Renal cortex interstitium (tissue), 11 donors: ENCODE measurements at regions not wholly inside any gene's neighbourhood (a gene's known extent, or its start where the extent isn't known, plus 50 kb on each side); places are given as distances from the start of the nearest gene placed in this dataset.

Experiments used
- DNase-seq, 11 donors: peaks; one replicate each; pipeline ENCODE4 v3.0.0-alpha.2; 2013; ENCODE audit warnings: low read depth in 9 of 11, low spot score in 4 of 11; ENCODE audit errors: extremely low read depth in 1 of 11

DNA sequence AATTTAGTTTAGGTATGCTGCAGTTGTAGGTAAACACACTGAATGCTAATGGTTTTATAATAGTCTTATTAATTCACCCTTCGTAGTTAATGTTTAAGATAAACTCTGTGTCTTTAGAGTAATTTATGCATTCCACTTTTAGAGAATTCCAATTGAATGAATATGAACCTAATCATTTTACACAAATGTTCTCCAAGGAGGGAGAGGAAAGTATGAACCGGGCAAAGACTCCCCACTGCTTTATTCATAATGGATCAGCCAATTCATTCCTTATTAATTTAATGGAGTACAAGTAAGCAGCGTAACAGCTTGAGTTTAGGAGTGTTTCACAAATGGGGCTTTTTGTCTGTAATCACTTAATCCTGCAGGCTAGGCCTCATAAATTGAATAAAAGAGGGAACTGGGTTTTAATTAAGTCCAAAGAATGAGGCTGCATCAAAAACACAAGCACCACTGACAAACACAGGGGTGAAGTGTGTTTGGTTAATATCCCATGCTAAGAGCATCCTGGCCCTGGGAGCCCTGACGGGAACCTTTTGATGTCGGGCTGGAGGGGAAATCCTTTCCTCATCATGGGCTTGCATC lies 375.7 kb upstream of the DYNLRB2 start:
- DNase-seq: no peak

- DNase-seq: no peak
These were observed 377.5 kb upstream of the DYNLRB2 start for GRCh38 chr16:80163339-80163738.

DNA sequence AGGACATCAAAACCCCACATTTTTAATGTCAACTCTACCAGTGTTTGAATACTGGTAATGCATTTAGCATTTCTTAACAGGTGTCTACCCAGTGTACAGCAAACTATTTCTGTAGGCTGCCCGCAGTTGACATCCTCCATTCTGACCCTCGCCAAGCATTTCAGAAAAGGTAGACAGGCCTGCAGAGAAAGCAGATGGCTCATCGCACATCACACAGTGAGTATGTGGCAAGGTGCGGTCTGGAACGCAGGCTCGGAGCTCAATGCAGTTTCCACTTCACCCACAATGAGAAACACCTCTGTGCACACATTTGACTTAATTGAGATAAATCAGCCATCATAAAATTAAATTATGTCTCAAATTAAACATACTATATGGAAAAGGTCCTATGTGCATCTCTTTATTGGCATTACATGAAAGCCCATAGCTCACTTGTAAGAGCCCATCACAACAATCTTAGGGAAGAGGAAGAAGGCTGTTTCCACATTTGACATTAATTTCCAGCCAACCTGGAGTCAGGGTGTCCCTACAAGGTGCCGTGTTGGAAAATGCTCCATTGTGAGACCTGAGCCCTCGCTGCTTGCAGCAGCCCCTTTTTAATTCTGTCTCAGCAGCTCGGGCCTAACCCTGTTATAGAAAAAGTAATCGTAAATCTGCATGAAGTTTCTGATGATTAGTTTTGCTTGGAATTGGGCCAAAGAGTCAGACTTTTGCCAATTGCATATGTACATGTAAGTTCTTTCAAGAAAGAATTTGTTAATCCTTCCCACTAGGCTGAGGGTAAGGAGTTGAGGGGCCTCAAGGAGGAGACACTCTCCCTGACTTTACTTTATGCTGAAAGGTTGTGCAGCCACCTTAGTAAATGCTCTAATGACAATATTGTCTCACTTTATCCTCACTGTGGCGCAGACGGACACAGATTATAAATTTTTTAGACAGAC lies 378.7 kb upstream of the DYNLRB2 start:
- DNase-seq: no peak

- no peak for DNase-seq
These were observed 382.0 kb upstream of the DYNLRB2 start for GRCh38 chr16:80158766-80159165.

DNA sequence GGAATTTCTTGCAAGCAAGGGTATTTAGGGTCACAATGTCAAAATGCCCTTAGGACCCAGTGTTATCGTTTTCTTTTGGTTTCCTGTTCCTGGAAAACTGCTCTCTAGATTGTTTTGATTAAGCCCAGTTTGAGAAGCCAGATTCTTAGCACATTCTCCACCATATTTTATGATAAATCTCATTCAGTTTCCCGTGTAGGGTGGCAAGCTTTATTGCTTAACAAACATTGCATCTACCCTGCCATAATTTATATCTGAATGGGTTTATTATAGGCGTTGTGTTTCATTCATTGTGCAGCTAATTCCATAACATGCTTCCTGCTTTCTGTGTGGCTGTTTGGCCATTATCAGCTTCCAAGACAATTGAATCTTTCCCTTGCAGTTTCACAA lies 389.1 kb upstream of the DYNLRB2 start:
- DNase-seq: peak in 7 of 11 donors; percentile 10 to 37 (median 20)

GRCh38 chr16:80150978-80151721 lies 389.6 kb upstream of the DYNLRB2 start:
- DNase-seq: no peak

GRCh38 chr16:80148826-80149225 lies 392.0 kb upstream of the DYNLRB2 start:
- DNase-seq: no peak

- peak in 1 of 11 donors; percentile 13 for DNase-seq
These were observed 393.7 kb upstream of the DYNLRB2 start for GRCh38 chr16:80147026-80147655.

DNA sequence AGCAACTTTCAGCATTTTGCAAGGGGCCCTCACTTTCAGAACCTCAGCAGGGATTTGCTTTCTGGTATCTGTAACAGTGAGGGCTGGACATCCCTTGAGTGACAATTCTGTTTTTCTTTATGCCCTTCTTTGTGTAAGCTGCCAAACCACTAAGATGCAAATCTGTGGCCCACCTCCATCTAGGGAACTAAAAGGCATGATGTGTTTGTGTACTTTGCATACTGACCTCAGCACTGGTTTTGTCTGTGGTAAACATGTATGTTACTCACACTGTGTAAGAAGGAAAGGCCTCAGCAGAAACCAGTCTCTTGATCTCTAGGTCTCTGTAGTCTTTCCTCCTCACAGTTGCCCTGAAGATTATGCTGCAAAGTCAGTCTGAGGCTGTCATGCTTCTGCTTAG lies 396.6 kb upstream of the DYNLRB2 start:
- DNase-seq: no peak

DNA sequence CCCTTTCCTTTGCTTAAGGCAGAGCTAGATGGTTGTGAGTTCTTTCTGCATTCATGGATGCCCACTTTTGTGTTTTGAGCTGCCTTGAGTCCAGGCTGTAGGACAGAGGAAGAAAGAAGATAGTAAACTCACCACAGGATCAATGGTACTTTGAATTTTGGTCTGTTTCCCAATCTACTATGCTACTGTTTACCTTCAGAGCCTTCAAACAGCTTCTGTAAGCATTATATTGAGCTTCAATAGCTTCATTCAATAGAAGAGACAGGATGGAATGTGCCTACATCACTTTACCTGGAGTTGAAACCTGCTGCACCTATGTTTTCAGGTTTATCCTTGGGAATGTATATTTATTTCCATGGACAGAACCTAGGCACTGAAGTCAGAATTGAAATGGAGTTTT lies 397.9 kb upstream of the DYNLRB2 start:
- no peak for DNase-seq

- DNase-seq: no peak
These were observed 398.5 kb upstream of the DYNLRB2 start for GRCh38 chr16:80142281-80142680.

GRCh38 chr16:80129791-80130190 lies 411.0 kb upstream of the DYNLRB2 start:
- DNase-seq: no peak

GRCh38 chr16:80125677-80126076 lies 415.1 kb upstream of the DYNLRB2 start:
- DNase-seq: no peak

- DNase-seq: no peak
These were observed 417.6 kb upstream of the DYNLRB2 start for GRCh38 chr16:80123189-80123588.

DNA sequence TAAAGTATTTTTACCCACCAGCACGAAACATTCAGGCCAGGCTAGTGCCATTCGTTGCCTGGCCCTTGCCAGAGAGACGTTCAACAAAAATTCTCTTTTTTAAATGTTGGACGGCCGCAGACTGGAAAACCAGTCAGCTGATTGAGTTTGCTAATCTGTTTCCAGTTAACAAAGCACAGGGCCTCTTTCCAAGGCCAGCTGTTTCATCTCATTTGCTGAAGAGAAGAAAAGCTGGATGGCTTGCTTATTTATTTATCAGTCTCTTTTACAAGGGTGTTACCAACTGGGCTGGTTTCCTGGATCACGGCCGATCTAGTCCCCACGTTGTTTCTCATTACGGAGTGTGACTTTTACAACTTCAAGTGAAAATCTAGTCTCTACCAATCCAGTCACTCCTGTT lies 418.7 kb upstream of the DYNLRB2 start:
- DNase-seq: peak; percentile 8 to 67 (median 38)

- DNase-seq: no peak
These were observed 419.3 kb upstream of the DYNLRB2 start for GRCh38 chr16:80121522-80121909.

DNA sequence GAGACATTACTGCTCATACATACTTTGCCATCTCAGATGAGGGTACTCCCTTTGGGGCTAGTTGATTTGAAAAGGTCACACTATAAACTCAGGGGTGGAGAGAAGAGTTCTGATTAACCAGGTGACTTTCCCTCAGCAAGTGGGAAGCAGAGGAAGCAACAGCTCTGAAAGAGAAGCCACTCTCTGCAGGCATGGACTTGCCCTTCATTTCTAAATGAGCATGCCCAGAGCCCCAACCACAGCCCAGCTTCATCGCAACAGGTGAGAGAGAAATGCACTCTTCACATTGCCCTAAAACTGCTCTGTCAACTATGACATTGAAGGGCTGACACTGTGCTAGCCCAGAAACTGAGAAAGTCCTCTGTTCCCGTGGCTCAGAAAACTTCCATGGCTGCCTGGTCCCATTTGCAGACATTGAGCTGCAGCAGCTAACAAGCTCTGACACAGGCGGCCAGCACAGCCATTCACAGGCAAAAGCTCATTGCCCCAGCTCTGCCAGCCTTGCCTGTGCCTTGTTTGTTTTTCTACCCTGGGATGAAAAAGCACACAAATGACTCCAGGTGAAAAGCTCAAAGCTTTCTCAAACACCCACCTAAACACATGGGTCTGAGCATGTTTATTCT lies 419.8 kb upstream of the DYNLRB2 start:
- DNase-seq: no peak

- DNase-seq: no peak
These were observed 423.1 kb upstream of the DYNLRB2 start for GRCh38 chr16:80117556-80118130.

GRCh38 chr16:80116711-80117110 lies 424.1 kb upstream of the DYNLRB2 start:
- DNase-seq: no peak
